ENCODE measurements at regions not wholly inside any gene's neighbourhood (a gene's known extent, or its start where the extent isn't known, plus 50 kb on each side); places are given as distances from the start of the nearest gene placed in this dataset.

GRCh38 chr3:102750322-102750721 lies 315.5 kb downstream of the ZPLD1 start:
- DNase-seq: no peak
- Histone ChIP-seq H3K27ac (no peak overlapping the region), H3K27me3 (no peaks in the 10 kb centered on the region), H3K36me3 (no peaks in the 10 kb centered on the region), H3K9me3 (no peaks in the 10 kb centered on the region), H3K4me3 (no peak overlapping the region), H3K4me1 (no peaks in the 10 kb centered on the region)
- TF ChIP-seq, protein P1, sequence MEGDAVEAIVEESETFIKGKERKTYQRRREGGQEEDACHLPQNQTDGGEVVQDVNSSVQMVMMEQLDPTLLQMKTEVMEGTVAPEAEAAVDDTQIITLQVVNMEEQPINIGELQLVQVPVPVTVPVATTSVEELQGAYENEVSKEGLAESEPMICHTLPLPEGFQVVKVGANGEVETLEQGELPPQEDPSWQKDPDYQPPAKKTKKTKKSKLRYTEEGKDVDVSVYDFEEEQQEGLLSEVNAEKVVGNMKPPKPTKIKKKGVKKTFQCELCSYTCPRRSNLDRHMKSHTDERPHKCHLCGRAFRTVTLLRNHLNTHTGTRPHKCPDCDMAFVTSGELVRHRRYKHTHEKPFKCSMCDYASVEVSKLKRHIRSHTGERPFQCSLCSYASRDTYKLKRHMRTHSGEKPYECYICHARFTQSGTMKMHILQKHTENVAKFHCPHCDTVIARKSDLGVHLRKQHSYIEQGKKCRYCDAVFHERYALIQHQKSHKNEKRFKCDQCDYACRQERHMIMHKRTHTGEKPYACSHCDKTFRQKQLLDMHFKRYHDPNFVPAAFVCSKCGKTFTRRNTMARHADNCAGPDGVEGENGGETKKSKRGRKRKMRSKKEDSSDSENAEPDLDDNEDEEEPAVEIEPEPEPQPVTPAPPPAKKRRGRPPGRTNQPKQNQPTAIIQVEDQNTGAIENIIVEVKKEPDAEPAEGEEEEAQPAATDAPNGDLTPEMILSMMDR (IDR thresholded peaks at IDR 0.05): no peak
- TF ChIP-seq POLR2A (IDR thresholded peaks at IDR 0.05) (no peak), POLR2AphosphoS5 (IDR thresholded peaks at IDR 0.05) (no peak), EP300 (IDR thresholded peaks at IDR 0.05) (no peak)
- intact Hi-C loops (cut with DNase I): no loop called here
- WGBS, 2 donors: 87 to 90% methylated on average over 2 of the region's 2 CpGs

- Histone ChIP-seq H3K27ac (no peak overlapping the region), H3K4me1 (no peaks in the 10 kb centered on the region), H3K36me3 (no peaks in the 10 kb centered on the region), H3K4me3 (no peak overlapping the region), H3K9me3 (no peaks in the 10 kb centered on the region), H3K27me3 (no peaks in the 10 kb centered on the region)
- no peak for DNase-seq
- TF ChIP-seq, protein P1 (IDR thresholded peaks at IDR 0.05): no peak
- no peak for TF ChIP-seq POLR2AphosphoS5 (IDR thresholded peaks at IDR 0.05)
- TF ChIP-seq POLR2A (IDR thresholded peaks at IDR 0.05): no peak
- no peak for TF ChIP-seq EP300 (IDR thresholded peaks at IDR 0.05)
- intact Hi-C loops (cut with DNase I): no loop called here
Observed at GRCh38 chr3:102753901-102754300, 319.1 kb downstream of the ZPLD1 start.

- TF ChIP-seq POLR2A (IDR thresholded peaks at IDR 0.05) (no peak), POLR2AphosphoS5 (IDR thresholded peaks at IDR 0.05) (no peak)
- TF ChIP-seq, protein P1 (IDR thresholded peaks at IDR 0.05): no peak
- H3K27me3 ChIP-seq: no peaks in the 10 kb centered on the region
- WGBS, 2 donors: 34 to 73% methylated on average over 2 of the region's 2 CpGs
- no peak overlapping the region for H3K4me3 ChIP-seq
- no peak for DNase-seq
- no peak overlapping the region for H3K27ac ChIP-seq
- intact Hi-C loops (cut with DNase I): no loop called here
- H3K9me3 ChIP-seq: no peaks in the 10 kb centered on the region
- H3K36me3 ChIP-seq: no peaks in the 10 kb centered on the region
- no peaks in the 10 kb centered on the region for H3K4me1 ChIP-seq
Observed at GRCh38 chr3:102756706-102757105, 321.9 kb downstream of the ZPLD1 start.

DNA sequence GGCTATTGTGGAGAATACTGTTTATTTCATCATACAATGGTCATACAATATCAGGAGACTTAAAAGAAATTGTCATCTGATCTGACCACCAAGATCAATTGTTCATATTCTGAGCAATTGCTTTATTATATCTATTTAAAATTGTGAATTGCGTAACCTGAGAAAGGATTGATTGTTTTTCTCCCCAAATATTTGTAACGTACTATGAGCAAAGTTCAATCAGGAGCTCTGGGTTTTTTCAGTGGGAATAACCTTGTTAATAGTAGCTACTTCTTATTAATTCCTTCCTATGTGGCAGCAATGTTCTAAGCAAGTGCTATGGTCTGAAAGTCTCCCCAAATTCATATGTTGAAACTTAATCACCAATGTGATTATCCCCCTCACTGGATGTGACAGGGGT lies 323.1 kb downstream of the ZPLD1 start:
- no peaks in the 10 kb centered on the region for H3K36me3 ChIP-seq
- no peak overlapping the region for H3K4me3 ChIP-seq
- 67 to 84% methylated on average over 2 of the region's 2 CpGs for WGBS, 2 donors
- H3K4me1 ChIP-seq: no peaks in the 10 kb centered on the region
- H3K9me3 ChIP-seq: no peaks in the 10 kb centered on the region
- TF ChIP-seq, protein P1 (IDR thresholded peaks at IDR 0.05): no peak
- TF ChIP-seq EP300 (IDR thresholded peaks at IDR 0.05) (no peak), POLR2AphosphoS5 (IDR thresholded peaks at IDR 0.05) (no peak), POLR2A (IDR thresholded peaks at IDR 0.05) (no peak)
- H3K27ac ChIP-seq: no peak overlapping the region
- intact Hi-C loops (cut with DNase I): no loop called here
- DNase-seq: no peak
- no peaks in the 10 kb centered on the region for H3K27me3 ChIP-seq

DNA sequence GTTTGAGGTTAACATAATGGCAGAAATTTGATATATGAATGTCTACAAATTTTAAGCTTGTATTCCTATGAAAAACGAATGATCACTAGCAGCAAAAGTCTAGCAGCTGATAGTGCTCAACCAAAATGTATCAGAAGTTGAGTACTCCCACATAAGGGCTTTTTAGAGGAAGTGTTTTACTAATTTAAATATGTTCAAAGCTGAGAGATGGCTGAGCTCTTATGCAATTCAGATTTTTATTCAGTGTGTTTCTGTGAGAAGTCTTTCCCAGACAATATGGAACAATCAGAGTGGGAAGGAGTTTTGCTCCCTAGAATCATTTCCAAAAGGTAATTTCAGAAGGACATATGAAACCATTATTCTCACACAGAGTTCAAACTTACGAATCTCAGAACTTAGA lies 327.0 kb downstream of the ZPLD1 start:
- intact Hi-C loops (cut with DNase I): no loop called here
- Histone ChIP-seq H3K4me1 (no peaks in the 10 kb centered on the region), H3K4me3 (no peak overlapping the region), H3K27ac (no peak overlapping the region), H3K27me3 (no peaks in the 10 kb centered on the region), H3K9me3 (no peaks in the 10 kb centered on the region), H3K36me3 (no peaks in the 10 kb centered on the region)
- TF ChIP-seq POLR2AphosphoS5 (IDR thresholded peaks at IDR 0.05) (no peak), POLR2A (IDR thresholded peaks at IDR 0.05) (no peak), EP300 (IDR thresholded peaks at IDR 0.05) (no peak)
- TF ChIP-seq, protein P1 (IDR thresholded peaks at IDR 0.05): no peak
- DNase-seq: no peak
- WGBS, 2 donors: 52 to 74% methylated on average over 2 of the region's 2 CpGs

Data from sigmoid colon (tissue), 6 donors.